ENCODE measurements at regions not wholly inside any gene's neighbourhood (a gene's known extent, or its start where the extent isn't known, plus 50 kb on each side); places are given as distances from the start of the nearest gene placed in this dataset.

- no peak for TF ChIP-seq ZNF274 (IDR thresholded peaks at IDR 0.05; ENCODE audit: low read depth, low read length)
- no peak for TF ChIP-seq SUZ12 (IDR thresholded peaks at IDR 0.05; ENCODE audit: extremely low read depth, insufficient read depth, insufficient read length)
- TF ChIP-seq YY1 (IDR thresholded peaks at IDR 0.05; ENCODE audit: insufficient read depth, insufficient read length), result no peak
These were observed 646.6 kb upstream of the USP24 start for GRCh38 chr1:55861676-55862340.

Measured in NT2/D1 (cell line).